ENCODE measurements at regions not wholly inside any gene's neighbourhood (a gene's known extent, or its start where the extent isn't known, plus 50 kb on each side); places are given as distances from the start of the nearest gene placed in this dataset.
"Not testable (repeated sequence)": the region's sequence is repeated elsewhere in the genome, so short reads cannot be mapped to it uniquely, and the experiment has no call there.

DNA sequence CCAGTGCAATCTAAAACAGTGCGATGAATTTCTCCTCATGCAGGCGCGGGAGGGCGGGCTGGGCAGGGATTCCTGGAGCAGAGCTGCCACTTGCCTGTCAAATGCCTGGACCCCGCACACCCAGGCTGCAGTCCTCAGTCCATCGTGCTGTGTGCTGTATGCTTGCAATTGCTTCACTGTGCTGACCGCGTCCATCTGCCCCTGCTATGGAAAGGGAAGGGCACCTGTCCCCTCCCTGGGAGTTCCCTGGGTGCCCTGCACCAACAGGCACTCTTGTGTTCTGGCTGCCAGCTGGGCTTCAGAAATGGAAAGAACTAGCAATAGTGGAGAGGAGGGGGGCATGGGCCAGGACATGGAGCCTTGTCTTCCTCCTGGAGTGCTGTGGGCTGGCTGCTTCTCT, 185.4 kb upstream of the B3GAT1 start:
- H3K4me3 Mint-ChIP-seq: no peak overlapping the region
- no peaks in the 10 kb centered on the region for H3K9me3 Mint-ChIP-seq
- no peaks in the 10 kb centered on the region for H3K4me1 Mint-ChIP-seq (ENCODE audit: unreplicated experiment)
- TF ChIP-seq, protein P1, sequence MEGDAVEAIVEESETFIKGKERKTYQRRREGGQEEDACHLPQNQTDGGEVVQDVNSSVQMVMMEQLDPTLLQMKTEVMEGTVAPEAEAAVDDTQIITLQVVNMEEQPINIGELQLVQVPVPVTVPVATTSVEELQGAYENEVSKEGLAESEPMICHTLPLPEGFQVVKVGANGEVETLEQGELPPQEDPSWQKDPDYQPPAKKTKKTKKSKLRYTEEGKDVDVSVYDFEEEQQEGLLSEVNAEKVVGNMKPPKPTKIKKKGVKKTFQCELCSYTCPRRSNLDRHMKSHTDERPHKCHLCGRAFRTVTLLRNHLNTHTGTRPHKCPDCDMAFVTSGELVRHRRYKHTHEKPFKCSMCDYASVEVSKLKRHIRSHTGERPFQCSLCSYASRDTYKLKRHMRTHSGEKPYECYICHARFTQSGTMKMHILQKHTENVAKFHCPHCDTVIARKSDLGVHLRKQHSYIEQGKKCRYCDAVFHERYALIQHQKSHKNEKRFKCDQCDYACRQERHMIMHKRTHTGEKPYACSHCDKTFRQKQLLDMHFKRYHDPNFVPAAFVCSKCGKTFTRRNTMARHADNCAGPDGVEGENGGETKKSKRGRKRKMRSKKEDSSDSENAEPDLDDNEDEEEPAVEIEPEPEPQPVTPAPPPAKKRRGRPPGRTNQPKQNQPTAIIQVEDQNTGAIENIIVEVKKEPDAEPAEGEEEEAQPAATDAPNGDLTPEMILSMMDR (conservative IDR thresholded peaks at IDR 0.05): no peak
- no peak for DNase-seq (ENCODE audit: extremely low spot score, unreplicated experiment)
- H3K36me3 Mint-ChIP-seq: no peaks in the 10 kb centered on the region
- no peak overlapping the region for H3K27ac Mint-ChIP-seq
- H3K27me3 Mint-ChIP-seq: peaks cover 15% of the 10 kb centered on the region

DNA sequence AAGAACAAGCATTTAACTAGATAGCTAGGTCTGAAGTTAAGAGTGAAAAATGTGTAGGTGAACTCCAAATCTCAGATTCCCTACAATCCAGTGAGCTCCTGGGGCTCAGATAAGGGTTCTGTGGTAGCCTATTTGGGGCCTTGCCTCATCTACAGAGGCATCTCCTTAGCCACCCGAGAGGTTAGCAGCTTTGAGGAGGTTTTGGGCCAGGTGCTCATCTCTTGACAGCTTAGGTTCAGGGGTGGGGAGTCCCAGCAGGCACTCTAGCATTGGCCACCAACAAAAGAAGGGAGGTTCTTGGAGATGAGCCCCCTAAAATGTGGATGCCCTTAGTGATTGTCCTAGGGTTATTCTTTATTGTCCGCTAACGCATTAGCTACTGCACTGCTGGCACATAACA, 184.4 kb upstream of the B3GAT1 start:
- no peak for DNase-seq (ENCODE audit: extremely low spot score, unreplicated experiment)
- no peaks in the 10 kb centered on the region for H3K9me3 Mint-ChIP-seq
- H3K36me3 Mint-ChIP-seq: no peaks in the 10 kb centered on the region
- TF ChIP-seq, protein P1 (conservative IDR thresholded peaks at IDR 0.05): no peak
- no peak overlapping the region for H3K4me3 Mint-ChIP-seq
- peaks cover 15% of the 10 kb centered on the region for H3K27me3 Mint-ChIP-seq
- H3K27ac Mint-ChIP-seq: no peak overlapping the region
- no peaks in the 10 kb centered on the region for H3K4me1 Mint-ChIP-seq (ENCODE audit: unreplicated experiment)

DNA sequence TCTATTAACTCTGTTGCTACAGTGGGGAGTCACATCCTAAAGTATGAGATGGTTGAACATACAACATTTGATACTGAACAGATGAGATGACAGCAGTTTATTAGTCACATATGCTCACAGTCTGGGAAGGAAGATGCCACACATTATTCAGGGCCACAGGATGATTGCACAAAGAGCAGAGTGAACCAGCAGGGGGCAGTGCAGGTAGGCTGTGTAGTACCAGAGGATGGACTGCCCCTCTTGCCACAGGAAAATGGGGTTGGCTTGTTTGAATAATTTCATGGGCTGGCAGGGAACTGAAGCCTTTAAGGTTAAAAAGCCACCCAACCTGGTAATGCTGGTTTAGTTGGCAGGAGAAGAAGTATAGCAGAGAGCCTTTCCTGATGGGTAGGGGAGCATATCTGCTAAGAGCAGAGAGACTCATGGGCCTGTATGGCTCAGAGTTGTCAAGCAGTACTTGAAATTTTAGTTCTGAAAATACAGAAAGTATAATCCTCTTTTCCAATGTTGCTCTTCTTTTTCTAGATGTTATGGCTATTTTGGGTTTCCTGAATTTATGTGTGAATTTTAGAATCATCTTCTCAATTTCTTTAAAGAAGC, 180.4 kb upstream of the B3GAT1 start:
- Mint-ChIP-seq H3K36me3 (no peaks in the 10 kb centered on the region), H3K4me3 (no peak overlapping the region), H3K27ac (no peak overlapping the region), H3K27me3 (peaks cover 18% of the 10 kb centered on the region), H3K4me1 (ENCODE audit: unreplicated experiment) (no peaks in the 10 kb centered on the region), H3K9me3 (no peaks in the 10 kb centered on the region)
- TF ChIP-seq, protein P1 (conservative IDR thresholded peaks at IDR 0.05): peak; percentile 77
- peak; percentile 66 for DNase-seq (ENCODE audit: extremely low spot score, unreplicated experiment)

DNA sequence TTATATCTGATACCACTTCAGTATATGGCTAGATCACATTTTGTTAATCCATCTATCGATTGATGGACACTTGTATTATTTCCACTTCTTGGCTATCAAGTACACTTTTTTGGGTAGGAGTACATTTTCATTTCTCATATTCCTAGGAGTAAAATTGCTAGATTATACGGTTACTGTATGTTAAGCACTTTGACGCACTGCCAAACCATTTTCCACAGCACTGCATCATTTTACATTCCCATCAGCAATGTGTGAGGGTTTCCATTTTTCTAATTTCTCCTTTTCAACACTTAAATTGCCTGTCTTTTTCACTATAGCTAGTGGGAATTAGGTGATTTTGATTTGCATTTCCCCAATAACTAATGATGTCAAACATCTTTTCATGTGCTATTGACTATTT, 179.3 kb upstream of the B3GAT1 start:
- H3K4me3 Mint-ChIP-seq: no peak overlapping the region
- no peaks in the 10 kb centered on the region for H3K9me3 Mint-ChIP-seq
- no peaks in the 10 kb centered on the region for H3K36me3 Mint-ChIP-seq
- H3K27ac Mint-ChIP-seq: no peak overlapping the region
- H3K27me3 Mint-ChIP-seq: peaks cover 23% of the 10 kb centered on the region
- TF ChIP-seq, protein P1 (conservative IDR thresholded peaks at IDR 0.05): no peak
- H3K4me1 Mint-ChIP-seq (ENCODE audit: unreplicated experiment): no peaks in the 10 kb centered on the region
- no peak for DNase-seq (ENCODE audit: extremely low spot score, unreplicated experiment)

DNA sequence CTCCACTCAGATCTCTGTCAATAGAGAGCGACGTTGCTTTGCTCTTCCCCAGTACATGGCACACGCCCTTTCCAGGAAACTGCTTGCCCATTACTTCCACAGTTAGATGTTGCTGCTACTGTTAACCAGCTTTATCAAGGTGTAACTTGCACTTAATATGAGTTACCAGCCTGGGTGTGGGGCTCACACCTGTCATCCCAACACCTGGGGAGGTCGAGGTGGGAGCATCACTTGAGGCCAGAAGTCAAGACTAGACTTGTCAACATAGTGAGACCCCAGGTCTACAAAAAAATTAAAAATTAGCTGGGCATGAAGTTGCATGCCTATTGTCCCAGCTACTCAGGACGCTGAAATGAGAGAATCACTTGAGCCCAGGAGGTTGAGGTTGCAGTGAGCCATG, 177.1 kb upstream of the B3GAT1 start:
- peaks cover 18% of the 10 kb centered on the region for H3K27me3 Mint-ChIP-seq
- H3K4me3 Mint-ChIP-seq: no peak overlapping the region
- H3K27ac Mint-ChIP-seq: no peak overlapping the region
- TF ChIP-seq, protein P1 (conservative IDR thresholded peaks at IDR 0.05): no peak
- no peaks in the 10 kb centered on the region for H3K9me3 Mint-ChIP-seq
- no peaks in the 10 kb centered on the region for H3K36me3 Mint-ChIP-seq
- no peaks in the 10 kb centered on the region for H3K4me1 Mint-ChIP-seq (ENCODE audit: unreplicated experiment)
- no peak for DNase-seq (ENCODE audit: extremely low spot score, unreplicated experiment)

DNA sequence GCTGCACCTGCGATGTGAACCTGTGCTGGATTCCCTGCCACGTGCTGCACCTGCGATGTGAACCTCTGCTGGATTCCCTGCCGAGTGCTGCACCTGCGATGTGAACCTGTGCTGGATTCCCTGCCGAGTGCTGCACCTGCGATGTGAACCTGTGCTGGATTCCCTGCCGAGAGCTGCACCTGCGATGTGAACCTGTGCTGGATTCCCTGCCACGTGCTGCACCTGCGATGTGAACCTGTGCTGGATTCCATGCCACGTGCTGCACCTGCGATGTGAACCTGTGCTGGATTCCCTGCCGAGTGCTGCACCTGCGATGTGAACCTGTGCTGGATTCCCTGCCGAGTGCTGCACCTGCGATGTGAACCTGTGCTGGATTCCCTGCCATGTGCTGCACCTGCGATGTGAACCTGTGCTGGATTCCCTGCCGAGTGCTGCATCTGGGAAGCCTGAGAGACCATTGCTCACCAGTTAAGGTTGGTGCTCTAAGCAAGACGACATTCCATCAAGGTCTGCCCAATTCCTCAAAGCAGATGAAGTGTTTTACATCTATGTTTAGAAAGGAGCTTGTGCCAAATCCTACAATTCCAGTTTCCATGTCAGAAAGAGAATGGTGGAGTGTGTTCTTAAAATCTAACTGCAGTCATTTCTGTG, 176.5 kb upstream of the B3GAT1 start:
- H3K4me3 Mint-ChIP-seq; DNase-seq (ENCODE audit: extremely low spot score, unreplicated experiment); H3K36me3 Mint-ChIP-seq; H3K27ac Mint-ChIP-seq; H3K4me1 Mint-ChIP-seq (ENCODE audit: unreplicated experiment); H3K9me3 Mint-ChIP-seq: not testable (repeated sequence)
- H3K27me3 Mint-ChIP-seq: peaks cover 21% of the 10 kb centered on the region

All from type B pancreatic cell (in vitro differentiated cells).